GM12873 (cell line): ENCODE measurements at regions not wholly inside any gene's neighbourhood (a gene's known extent, or its start where the extent isn't known, plus 50 kb on each side); places are given as distances from the start of the nearest gene placed in this dataset.

Experiments
- CTCF ChIP-seq: IDR thresholded peaks from 2 replicates; pipeline ENCODE4 v1.5.1; 2012; ENCODE audit warnings: low read depth, mild to moderate bottlenecking, moderate library complexity, low read length, control low read depth; ENCODE audit not compliant: insufficient read depth; ENCODE audit errors: missing control alignments

- no peak for TF ChIP-seq CTCF
Observed at GRCh38 chr1:218064426-218064825, 220.7 kb upstream of the RRP15 start.

- no peak for TF ChIP-seq CTCF
Observed at GRCh38 chr1:218066332-218066731, 218.8 kb upstream of the RRP15 start.

GRCh38 chr1:218068241-218068640 lies 216.9 kb upstream of the RRP15 start:
- no peak for TF ChIP-seq CTCF

- TF ChIP-seq CTCF: no peak
Observed at GRCh38 chr1:218069180-218069579, 215.9 kb upstream of the RRP15 start.

- no peak for TF ChIP-seq CTCF
Observed at GRCh38 chr1:218073062-218073461, 212.0 kb upstream of the RRP15 start.

- no peak for TF ChIP-seq CTCF
Observed at GRCh38 chr1:218078916-218079315, 206.2 kb upstream of the RRP15 start.

- no peak for TF ChIP-seq CTCF
Observed at GRCh38 chr1:218079347-218079746, 205.7 kb upstream of the RRP15 start.
